Natural killer cell (primary cell): ENCODE measurements at regions not wholly inside any gene's neighbourhood (a gene's known extent, or its start where the extent isn't known, plus 50 kb on each side); places are given as distances from the start of the nearest gene placed in this dataset.

Experiments used
- ATAC-seq, 3 donors: fragments of 150-1000 bp in 2 of 3; fragments of 200-7000 bp in 1 of 3; cut with Tn5 transposase; 1 replicate in 1 of 3; 2 replicates in 2 of 3; pipeline ENCODE4 v1.10.0; 2021; ENCODE audit warnings: mild to moderate bottlenecking in 2 of 3, moderate library complexity in 2 of 3
- DNase-seq, 2 donors: peaks; one replicate each; pipeline versions ENCODE4 v3.0.0 to v3.0.0-alpha.2; 2013 to 2021; ENCODE audit warnings: mixed read lengths in 1 of 2
- H3K27ac ChIP-seq: one replicate; pipeline ENCODE4 v1.5.1; 2013; ENCODE audit warnings: mild to moderate bottlenecking, low read length
- H3K27me3 ChIP-seq: one replicate; pipeline ENCODE4 v1.6.1; 2013; ENCODE audit warnings: low read length; ENCODE audit not compliant: control insufficient read depth, insufficient read depth
- H3K36me3 ChIP-seq: one replicate; pipeline ENCODE4 v1.6.1; 2013; ENCODE audit warnings: low read length; ENCODE audit not compliant: control insufficient read depth, insufficient read depth
- H3K4me1 ChIP-seq: one replicate; pipeline ENCODE4 v1.6.1; 2013; ENCODE audit warnings: low read length; ENCODE audit not compliant: control insufficient read depth, insufficient read depth
- H3K4me3 ChIP-seq: one replicate; pipeline ENCODE4 v1.5.1; 2013; ENCODE audit warnings: low read length
- H3K9me3 ChIP-seq: one replicate; pipeline ENCODE4 v1.6.1; 2013; ENCODE audit warnings: low read length; ENCODE audit not compliant: control insufficient read depth, insufficient read depth
- H3K27ac Mint-ChIP-seq, 2 donors: one replicate each; pipeline ENCODE4 v1.8.0; 2022; ENCODE audit warnings: mild to moderate bottlenecking in 2 of 2, mixed read lengths in 2 of 2, moderate library complexity in 1 of 2
- H3K27me3 Mint-ChIP-seq, 2 donors: one replicate each; pipeline ENCODE4 v1.8.0; 2022; ENCODE audit warnings: low read depth in 2 of 2, mixed read lengths in 2 of 2
- H3K36me3 Mint-ChIP-seq: one replicate; pipeline ENCODE4 v1.8.0; 2022; ENCODE audit warnings: mixed read lengths
- H3K4me1 Mint-ChIP-seq, 2 donors: one replicate each; pipeline ENCODE4 v1.8.0; 2022; ENCODE audit warnings: mixed read lengths in 2 of 2
- H3K4me3 Mint-ChIP-seq: one replicate; pipeline ENCODE4 v1.8.0; 2022; ENCODE audit warnings: mild to moderate bottlenecking, moderate library complexity, mixed read lengths
- H3K9me3 Mint-ChIP-seq, 2 donors: one replicate each; pipeline ENCODE4 v1.8.0; 2022; ENCODE audit warnings: mixed read lengths in 2 of 2
- WGBS: methylation state at CpG from one replicate; pipeline ENCODE4 v1.1.7; 2013; ENCODE audit warnings: missing lambda C conversion rate; ENCODE audit not compliant: insufficient coverage; 5-methylcytosine and 5-hydroxymethylcytosine counted together
- intact Hi-C: fragments of 100-400 bp; cut with micrococcal nuclease; formaldehyde crosslinking; loops from one replicate; pipeline ENCODE4 v1.14.2; 2022
- TF ChIP-seq, protein P1 (sequence below): fragments of 200-600 bp; IDR thresholded peaks from one replicate; pipeline ENCODE4 v1.8.0; 2022; ENCODE audit warnings: antibody characterized with exemption

DNA sequence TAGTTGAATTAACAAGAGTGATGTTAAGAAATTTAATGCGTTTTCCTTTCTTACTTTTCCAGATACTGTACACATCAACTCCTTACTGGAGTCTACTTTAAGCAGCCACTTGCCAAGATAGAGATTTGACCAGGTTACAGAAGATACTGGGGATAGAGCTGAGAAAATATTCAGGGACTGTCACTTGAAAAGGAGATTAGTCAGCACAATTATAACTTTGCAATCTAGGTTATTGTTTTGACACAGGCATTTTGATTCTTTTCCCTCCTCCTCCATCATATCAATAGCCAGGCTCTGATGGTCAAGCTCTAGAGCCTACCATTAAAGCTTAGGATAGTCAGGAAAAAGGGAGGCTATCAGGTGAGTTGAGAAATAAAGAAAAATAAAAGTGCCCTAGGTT lies 345.9 kb upstream of the ITGA1 start:
- Mint-ChIP-seq H3K4me1 (no peaks in the 10 kb centered on the region), H3K27ac (no peak overlapping the region), H3K36me3 (no peaks in the 10 kb centered on the region), H3K9me3 (peaks cover 7 to 11% of the 10 kb centered on the region in 2 donors), H3K4me3 (no peak overlapping the region), H3K27me3 (no peaks in the 10 kb centered on the region)
- ATAC-seq (no peak), DNase-seq (no peak)
- intact Hi-C loops = no loop called here
- no CpG with 5 or more reads among the region's 1 CpG for WGBS
- Histone ChIP-seq H3K4me3 (no peak overlapping the region), H3K27ac (no peak overlapping the region), H3K27me3 (no peaks in the 10 kb centered on the region), H3K4me1 (no peaks in the 10 kb centered on the region), H3K9me3 (no peaks in the 10 kb centered on the region), H3K36me3 (no peaks in the 10 kb centered on the region)
- TF ChIP-seq, protein P1, sequence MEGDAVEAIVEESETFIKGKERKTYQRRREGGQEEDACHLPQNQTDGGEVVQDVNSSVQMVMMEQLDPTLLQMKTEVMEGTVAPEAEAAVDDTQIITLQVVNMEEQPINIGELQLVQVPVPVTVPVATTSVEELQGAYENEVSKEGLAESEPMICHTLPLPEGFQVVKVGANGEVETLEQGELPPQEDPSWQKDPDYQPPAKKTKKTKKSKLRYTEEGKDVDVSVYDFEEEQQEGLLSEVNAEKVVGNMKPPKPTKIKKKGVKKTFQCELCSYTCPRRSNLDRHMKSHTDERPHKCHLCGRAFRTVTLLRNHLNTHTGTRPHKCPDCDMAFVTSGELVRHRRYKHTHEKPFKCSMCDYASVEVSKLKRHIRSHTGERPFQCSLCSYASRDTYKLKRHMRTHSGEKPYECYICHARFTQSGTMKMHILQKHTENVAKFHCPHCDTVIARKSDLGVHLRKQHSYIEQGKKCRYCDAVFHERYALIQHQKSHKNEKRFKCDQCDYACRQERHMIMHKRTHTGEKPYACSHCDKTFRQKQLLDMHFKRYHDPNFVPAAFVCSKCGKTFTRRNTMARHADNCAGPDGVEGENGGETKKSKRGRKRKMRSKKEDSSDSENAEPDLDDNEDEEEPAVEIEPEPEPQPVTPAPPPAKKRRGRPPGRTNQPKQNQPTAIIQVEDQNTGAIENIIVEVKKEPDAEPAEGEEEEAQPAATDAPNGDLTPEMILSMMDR = no peak

DNA sequence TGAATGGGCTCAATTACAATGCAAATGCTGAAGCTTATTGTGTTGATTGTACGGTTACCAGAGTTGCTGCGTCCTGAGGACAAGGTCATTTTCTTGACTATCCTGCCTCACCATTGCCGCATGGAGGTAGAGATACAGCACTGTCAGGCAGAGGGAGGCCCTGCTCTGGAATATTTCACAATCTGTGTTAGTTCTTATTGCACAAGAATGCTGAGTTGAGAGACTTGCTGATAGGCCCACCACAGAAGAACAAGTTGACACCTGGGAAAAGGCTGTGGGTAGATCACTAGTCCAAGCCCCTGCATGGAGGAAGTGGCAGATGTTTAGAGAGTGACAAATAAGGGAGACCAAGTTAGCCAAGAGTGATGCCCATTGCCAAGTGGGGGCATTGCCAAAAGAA lies 344.5 kb upstream of the ITGA1 start:
- Mint-ChIP-seq H3K27ac (no peak overlapping the region), H3K4me3 (no peak overlapping the region), H3K36me3 (no peaks in the 10 kb centered on the region), H3K27me3 (no peaks in the 10 kb centered on the region), H3K9me3 (peaks cover 8 to 14% of the 10 kb centered on the region in 2 donors), H3K4me1 (no peaks in the 10 kb centered on the region)
- intact Hi-C loops = no loop called here
- Histone ChIP-seq H3K4me1 (no peaks in the 10 kb centered on the region), H3K9me3 (no peaks in the 10 kb centered on the region), H3K27ac (no peak overlapping the region), H3K27me3 (no peaks in the 10 kb centered on the region), H3K36me3 (no peaks in the 10 kb centered on the region), H3K4me3 (no peak overlapping the region)
- 93% methylated on average over 3 of the region's 3 CpGs for WGBS
- ATAC-seq (no peak), DNase-seq (no peak)
- TF ChIP-seq, protein P1 = no peak

DNA sequence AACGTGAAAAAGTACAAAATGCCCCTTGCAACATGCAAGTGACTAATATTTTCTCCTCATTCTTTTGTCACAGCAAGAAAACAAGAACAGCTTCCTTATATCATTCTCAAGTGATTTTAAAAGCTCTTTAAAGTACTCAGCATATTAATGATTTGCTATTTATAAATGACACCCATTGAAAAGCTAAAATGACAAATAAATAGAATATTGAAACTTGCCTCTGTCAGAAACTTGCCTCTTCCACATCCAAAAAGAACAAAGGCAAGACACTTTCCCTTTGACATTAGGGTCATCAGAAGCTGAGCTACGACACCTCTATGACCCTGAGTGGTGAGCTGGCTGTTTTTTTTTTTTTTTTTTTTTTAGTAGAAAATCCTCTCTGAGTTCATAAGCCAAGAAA lies 339.6 kb upstream of the ITGA1 start:
- Mint-ChIP-seq H3K27ac (no peak overlapping the region), H3K9me3 (peaks cover 7 to 10% of the 10 kb centered on the region in 2 donors), H3K27me3 (no peaks in the 10 kb centered on the region), H3K4me3 (no peak overlapping the region), H3K36me3 (no peaks in the 10 kb centered on the region), H3K4me1 (no peaks in the 10 kb centered on the region)
- Histone ChIP-seq H3K36me3 (no peaks in the 10 kb centered on the region), H3K27ac (no peak overlapping the region), H3K9me3 (no peaks in the 10 kb centered on the region), H3K27me3 (no peaks in the 10 kb centered on the region), H3K4me1 (no peaks in the 10 kb centered on the region), H3K4me3 (no peak overlapping the region)
- TF ChIP-seq, protein P1 = no peak
- DNase-seq (no peak), ATAC-seq (no peak)
- intact Hi-C loops = no loop called here
- 73% methylated on average over 1 of the region's 2 CpGs for WGBS

DNA sequence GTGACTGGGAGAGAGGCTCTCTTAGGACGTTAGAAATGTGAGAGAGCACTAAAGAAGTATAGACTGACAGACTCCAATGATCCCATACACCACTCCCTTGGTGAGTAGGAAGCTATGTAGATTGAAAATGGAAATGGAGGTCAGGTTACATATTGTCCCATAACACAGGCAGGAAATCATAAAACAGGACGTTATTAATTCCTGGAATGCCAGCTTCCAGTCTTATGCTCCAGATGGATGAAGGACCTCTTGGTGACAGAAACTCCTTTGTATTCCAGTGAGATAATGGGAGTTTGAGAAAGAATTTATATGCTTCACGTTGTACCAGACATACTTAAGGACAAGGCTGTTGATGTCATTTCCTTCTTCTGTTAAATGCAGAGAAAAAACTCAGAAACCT lies 338.2 kb upstream of the ITGA1 start:
- Histone ChIP-seq H3K36me3 (no peaks in the 10 kb centered on the region), H3K4me3 (no peak overlapping the region), H3K9me3 (no peaks in the 10 kb centered on the region), H3K27me3 (no peaks in the 10 kb centered on the region), H3K27ac (no peak overlapping the region), H3K4me1 (no peaks in the 10 kb centered on the region)
- ATAC-seq (no peak), DNase-seq (no peak)
- TF ChIP-seq, protein P1 = no peak
- no peaks in the 10 kb centered on the region for H3K36me3 Mint-ChIP-seq
- H3K4me1 Mint-ChIP-seq = no peaks in the 10 kb centered on the region
- WGBS = 43% methylated on average over 1 of the region's 3 CpGs
- intact Hi-C loops = no loop called here
- H3K27me3 Mint-ChIP-seq = no peaks in the 10 kb centered on the region
- H3K4me3 Mint-ChIP-seq = no peak overlapping the region
- no peak overlapping the region for H3K27ac Mint-ChIP-seq
- peaks cover 6 to 7% of the 10 kb centered on the region in 2 donors for H3K9me3 Mint-ChIP-seq
